Activated naive CD4-positive, alpha-beta T cell (primary cell): ENCODE measurements at regions not wholly inside any gene's neighbourhood (a gene's known extent, or its start where the extent isn't known, plus 50 kb on each side); places are given as distances from the start of the nearest gene placed in this dataset.
A peak's percentile ranks its signal among the peaks of the same experiment; 100 is the strongest.

Source experiments
- DNase-seq, 4 experiments: peaks; one replicate each; lab custom pipeline; 2025; lab: John Stamatoyannopoulos, UW

- peak in 1 of 4 experiments; percentile 19 for DNase-seq
Measured at GRCh38 chr4:1511441-1512041, 105.3 kb upstream of the NKX1-1 start.

- DNase-seq: no peak
Measured at GRCh38 chr4:1510931-1511330, 104.7 kb upstream of the NKX1-1 start.

GRCh38 chr4:1509366-1509765 lies 103.1 kb upstream of the NKX1-1 start:
- no peak for DNase-seq

- no peak for DNase-seq
Measured at GRCh38 chr4:1508161-1509160, 102.2 kb upstream of the NKX1-1 start.

- no peak for DNase-seq
Measured at GRCh38 chr4:1506956-1507721, 100.9 kb upstream of the NKX1-1 start.

GRCh38 chr4:1505511-1506460 lies 99.5 kb upstream of the NKX1-1 start:
- no peak for DNase-seq

GRCh38 chr4:1504595-1505500 lies 98.6 kb upstream of the NKX1-1 start:
- no peak for DNase-seq

GRCh38 chr4:1503583-1504471 lies 97.6 kb upstream of the NKX1-1 start:
- no peak for DNase-seq

- DNase-seq: no peak
Measured at GRCh38 chr4:1502976-1503375, 96.7 kb upstream of the NKX1-1 start.

GRCh38 chr4:1502501-1502886 lies 96.3 kb upstream of the NKX1-1 start:
- DNase-seq: no peak

- no peak for DNase-seq
Measured at GRCh38 chr4:1501754-1502500, 95.7 kb upstream of the NKX1-1 start.

- DNase-seq: no peak
Measured at GRCh38 chr4:1500966-1501753, 94.9 kb upstream of the NKX1-1 start.

GRCh38 chr4:1500231-1500965 lies 94.2 kb upstream of the NKX1-1 start:
- no peak for DNase-seq

- DNase-seq: no peak
Measured at GRCh38 chr4:1499465-1499864, 93.2 kb upstream of the NKX1-1 start.

GRCh38 chr4:1497189-1497801 lies 91.1 kb upstream of the NKX1-1 start:
- no peak for DNase-seq

- no peak for DNase-seq
Measured at GRCh38 chr4:1496116-1496642, 89.9 kb upstream of the NKX1-1 start.
